Stimulated activated CD4-positive, alpha-beta T cell treated with anti-CD3 and anti-CD28 coated beads, Interleukin-1b, Interleukin-23, amount 100 ng/mL, for 48 hours (primary cell): ENCODE measurements at regions not wholly inside any gene's neighbourhood (a gene's known extent, or its start where the extent isn't known, plus 50 kb on each side); places are given as distances from the start of the nearest gene placed in this dataset.
"Not testable (repeated sequence)": the region's sequence is repeated elsewhere in the genome, so short reads cannot be mapped to it uniquely, and the experiment has no call there.

Experiments used
- DNase-seq: peaks from one replicate; pipeline ENCODE4 v3.0.0-alpha.2; 2020

- DNase-seq: no peak
Measured at GRCh38 chr3:34139566-34139965, 341.1 kb downstream of the PDCD6IP start.

- no peak for DNase-seq
Measured at GRCh38 chr3:34140616-34141015, 342.2 kb downstream of the PDCD6IP start.

- DNase-seq: no peak
Measured at GRCh38 chr3:34141841-34142337, 343.5 kb downstream of the PDCD6IP start.

- no peak for DNase-seq
Measured at GRCh38 chr3:34145796-34146195, 347.4 kb downstream of the PDCD6IP start.

GRCh38 chr3:34146596-34146995 is 348.2 kb downstream of the PDCD6IP start:
- DNase-seq: no peak

- no peak for DNase-seq
Measured at GRCh38 chr3:34150992-34151391, 352.6 kb downstream of the PDCD6IP start.

GRCh38 chr3:34152656-34153055 is 354.2 kb downstream of the PDCD6IP start:
- no peak for DNase-seq

GRCh38 chr3:34155108-34155507 is 356.7 kb downstream of the PDCD6IP start:
- DNase-seq: no peak

- DNase-seq: no peak
Measured at GRCh38 chr3:34155666-34156065, 357.2 kb downstream of the PDCD6IP start.

- DNase-seq: no peak
Measured at GRCh38 chr3:34157491-34157890, 359.1 kb downstream of the PDCD6IP start.

GRCh38 chr3:34159613-34160420 is 361.4 kb downstream of the PDCD6IP start:
- DNase-seq: no peak

GRCh38 chr3:34169636-34170035 is 371.2 kb downstream of the PDCD6IP start:
- DNase-seq: not testable (repeated sequence)

- DNase-seq: no peak
Measured at GRCh38 chr3:34174740-34175139, 376.3 kb downstream of the PDCD6IP start.

GRCh38 chr3:34175636-34176176 is 377.3 kb downstream of the PDCD6IP start:
- DNase-seq: no peak

GRCh38 chr3:34176723-34177122 is 378.3 kb downstream of the PDCD6IP start:
- no peak for DNase-seq

GRCh38 chr3:34178415-34178814 is 380.0 kb downstream of the PDCD6IP start:
- DNase-seq: no peak

- DNase-seq: no peak
Measured at GRCh38 chr3:34179716-34180115, 381.3 kb downstream of the PDCD6IP start.

GRCh38 chr3:34180532-34180931 is 382.1 kb downstream of the PDCD6IP start:
- no peak for DNase-seq

- DNase-seq: no peak
Measured at GRCh38 chr3:34183114-34183513, 384.7 kb downstream of the PDCD6IP start.

- DNase-seq: no peak
Measured at GRCh38 chr3:34183611-34184340, 385.3 kb downstream of the PDCD6IP start.

GRCh38 chr3:34185301-34185700 is 386.9 kb downstream of the PDCD6IP start:
- no peak for DNase-seq

GRCh38 chr3:34189133-34189532 is 390.7 kb downstream of the PDCD6IP start:
- no peak for DNase-seq

GRCh38 chr3:34196914-34197313 is 398.5 kb downstream of the PDCD6IP start:
- DNase-seq: no peak

GRCh38 chr3:34198309-34198708 is 399.9 kb downstream of the PDCD6IP start:
- DNase-seq: no peak
